NCI-H2171 (cell line): ENCODE measurements at regions not wholly inside any gene's neighbourhood (a gene's known extent, or its start where the extent isn't known, plus 50 kb on each side); places are given as distances from the start of the nearest gene placed in this dataset.
"Not testable (repeated sequence)": the region's sequence is repeated elsewhere in the genome, so short reads cannot be mapped to it uniquely, and the experiment has no call there.

Source experiments
- DNase-seq: peaks from one replicate; lab custom pipeline; 2025; lab: John Stamatoyannopoulos, UW

DNA sequence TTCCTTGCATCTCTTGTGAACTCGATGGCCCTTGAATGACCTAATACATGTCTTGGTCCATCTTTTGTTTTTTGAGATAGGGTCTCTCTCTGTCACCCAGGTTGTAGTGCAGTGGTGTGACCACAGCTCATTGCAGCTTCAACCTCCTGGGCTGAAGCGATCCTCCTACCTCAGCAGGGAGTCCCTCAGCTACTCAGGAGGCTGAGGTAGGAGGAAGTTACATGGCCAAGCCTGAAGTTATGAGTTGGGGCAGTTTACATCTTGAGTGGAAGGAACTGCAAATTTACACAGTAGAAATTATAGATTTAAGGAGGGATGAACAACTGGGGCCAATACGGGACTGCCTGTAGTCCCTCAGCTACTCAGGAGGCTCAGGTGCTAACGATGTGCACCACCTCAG is 97.2 kb upstream of the METTL14 start:
- DNase-seq = no peak

DNA sequence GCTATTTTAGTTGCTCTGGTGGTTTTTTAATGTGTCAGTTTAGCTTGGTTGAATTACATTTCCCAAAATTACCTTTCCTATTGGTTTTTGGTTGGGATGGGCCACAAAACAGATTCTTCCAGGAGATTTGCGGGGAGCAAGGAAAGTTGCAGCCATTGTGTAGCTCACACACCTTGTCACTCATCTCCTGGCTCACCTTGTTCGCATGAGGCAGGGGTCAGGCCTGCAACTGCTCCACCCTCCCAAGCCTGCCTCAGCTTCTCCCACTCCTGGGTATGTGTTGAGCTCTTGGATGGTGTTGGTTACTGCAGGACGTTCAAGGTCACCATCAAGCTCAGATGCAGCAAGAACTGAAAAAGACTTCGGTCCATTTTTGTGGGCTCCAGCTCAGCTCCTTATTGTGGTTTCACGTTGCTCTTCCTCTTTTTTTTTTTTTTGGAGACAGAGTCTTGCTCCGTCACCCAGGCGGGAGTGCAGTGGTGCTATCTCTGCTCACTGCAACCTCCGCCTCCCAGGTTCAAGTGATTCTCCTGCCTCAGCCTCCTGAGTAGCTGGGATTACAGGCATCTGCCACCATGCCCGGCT is 95.6 kb upstream of the METTL14 start:
- DNase-seq = no peak

DNA sequence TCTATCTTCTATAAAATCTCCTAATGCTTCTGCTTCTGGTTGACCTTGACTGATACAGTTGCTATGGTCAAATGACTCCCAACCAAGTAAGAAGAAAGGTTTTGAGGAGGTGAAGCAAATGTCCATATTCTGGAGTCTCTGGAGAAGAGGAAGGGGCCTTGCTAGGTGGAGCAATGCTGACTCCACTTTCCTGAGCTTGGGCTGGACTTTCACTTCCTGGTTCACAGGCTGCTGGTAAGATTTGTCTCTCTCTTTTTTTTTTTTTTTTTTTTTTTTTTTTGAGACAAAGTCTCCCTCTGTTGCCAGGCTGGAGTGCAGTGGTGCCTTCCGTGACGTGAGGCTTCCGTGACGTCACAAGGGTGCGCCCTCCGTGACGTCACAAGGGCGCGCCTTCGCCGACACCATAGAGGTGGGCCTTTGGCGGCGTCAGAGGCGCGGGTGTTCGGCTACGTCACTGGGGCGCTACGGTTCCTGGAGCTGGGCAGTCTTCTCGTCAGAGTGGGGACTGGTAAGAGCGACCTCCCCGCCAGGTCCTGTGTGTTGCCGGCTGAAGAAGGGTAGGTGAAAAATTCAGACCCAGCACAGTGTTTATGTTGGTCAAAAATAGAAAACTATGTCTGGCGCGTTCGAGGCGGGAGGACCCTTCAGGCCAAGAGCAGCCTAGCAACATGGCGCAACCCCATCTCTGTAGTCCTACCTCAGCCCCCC is 93.7 kb upstream of the METTL14 start:
- not testable (repeated sequence) for DNase-seq

DNA sequence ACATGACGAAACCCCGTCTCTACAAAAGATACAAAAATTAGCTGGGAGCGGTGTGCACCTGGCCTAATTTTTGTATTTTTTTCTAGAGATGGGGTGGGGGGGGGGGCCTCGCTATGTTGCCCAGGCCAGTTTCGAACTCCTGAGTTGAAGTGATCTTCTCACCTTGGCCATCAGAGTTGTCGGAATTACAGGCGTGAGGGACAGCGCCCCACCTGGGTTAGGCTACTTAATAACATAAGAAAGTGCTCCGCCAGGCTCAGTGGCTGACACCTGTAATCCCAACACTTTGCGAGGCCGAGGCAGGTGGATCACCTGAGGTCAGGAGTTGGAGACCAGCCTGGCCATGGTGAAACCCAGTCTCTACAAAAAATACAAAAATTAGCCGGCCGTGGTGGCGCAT is 92.9 kb upstream of the METTL14 start:
- DNase-seq = not testable (repeated sequence)

DNA sequence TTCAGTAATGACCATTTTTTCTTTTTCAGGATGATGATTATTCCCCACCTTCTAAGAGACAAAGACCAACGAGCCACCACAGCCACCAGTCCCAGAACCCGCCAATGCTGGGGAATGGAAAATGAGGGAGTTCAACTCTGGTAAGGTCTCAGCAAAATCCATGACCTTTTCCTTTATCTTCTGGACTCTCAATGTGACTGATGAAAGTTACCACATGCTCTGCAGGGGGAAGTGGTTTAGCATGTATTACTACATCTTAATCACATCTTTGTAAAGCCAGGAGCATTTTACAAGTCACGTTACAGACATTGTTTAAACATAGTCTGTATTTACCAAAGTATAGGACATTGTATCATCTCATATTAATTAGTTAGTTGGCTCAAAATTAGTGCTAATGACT is 89.3 kb upstream of the METTL14 start:
- DNase-seq = not testable (repeated sequence)

DNA sequence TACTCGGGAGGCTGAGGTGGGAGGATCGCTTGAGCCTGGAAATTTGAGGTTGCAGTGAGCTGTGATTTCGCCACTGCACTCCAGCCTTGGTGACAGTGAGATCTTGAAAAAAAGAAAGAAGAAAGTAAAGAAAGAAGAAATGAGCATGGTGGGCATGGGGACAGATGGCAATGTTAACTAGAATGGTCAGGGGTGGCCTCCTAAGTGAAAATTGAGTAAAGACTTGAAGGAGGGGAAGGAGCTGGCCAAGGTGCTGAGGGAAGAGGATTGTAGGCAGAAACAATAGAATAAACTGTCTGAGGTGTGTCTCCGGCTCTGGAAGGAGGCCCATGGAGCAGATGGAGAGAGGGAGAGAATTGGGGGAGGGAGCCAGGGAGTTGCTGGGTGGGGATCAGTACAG is 60.1 kb upstream of the METTL14 start:
- DNase-seq = not testable (repeated sequence)

DNA sequence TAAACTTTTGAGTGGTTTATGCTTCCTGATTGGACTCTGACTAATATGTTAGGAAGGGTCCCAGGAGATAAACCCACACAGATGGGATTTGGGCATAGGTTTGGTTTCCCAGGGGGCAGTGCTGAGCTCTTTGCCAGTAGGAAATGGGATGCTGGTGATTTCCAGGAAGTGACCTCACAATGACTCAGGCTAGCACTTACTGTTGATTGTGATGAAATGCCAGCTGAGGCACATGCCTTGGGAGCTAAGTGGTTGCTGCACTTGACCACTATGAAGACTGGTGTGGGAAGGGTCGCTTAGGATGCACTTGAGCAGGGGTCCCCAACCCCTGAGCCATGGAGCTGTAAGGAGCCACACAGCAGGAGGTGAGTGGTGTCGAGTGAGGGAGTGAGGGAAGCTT is 55.5 kb upstream of the METTL14 start:
- not testable (repeated sequence) for DNase-seq

DNA sequence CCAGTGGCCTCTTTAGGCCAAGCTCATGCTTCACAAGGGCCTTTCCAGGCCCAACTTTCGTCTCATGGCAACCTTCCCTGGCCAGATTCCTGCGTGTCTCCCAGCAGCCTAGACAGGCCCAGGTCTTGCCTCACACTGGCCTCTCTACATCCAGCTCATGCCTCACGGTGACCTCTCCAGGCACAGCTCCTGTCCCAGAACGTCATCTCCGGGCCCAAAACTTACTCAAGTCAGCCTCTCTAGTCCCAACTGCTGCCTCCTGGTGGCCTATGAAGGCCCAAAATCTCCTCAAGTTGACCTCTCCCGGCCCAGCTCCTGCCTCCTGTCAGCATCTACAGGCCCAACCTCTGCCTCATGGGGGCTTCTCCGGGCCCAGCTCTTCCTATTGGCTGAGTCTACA is 54.3 kb upstream of the METTL14 start:
- not testable (repeated sequence) for DNase-seq

DNA sequence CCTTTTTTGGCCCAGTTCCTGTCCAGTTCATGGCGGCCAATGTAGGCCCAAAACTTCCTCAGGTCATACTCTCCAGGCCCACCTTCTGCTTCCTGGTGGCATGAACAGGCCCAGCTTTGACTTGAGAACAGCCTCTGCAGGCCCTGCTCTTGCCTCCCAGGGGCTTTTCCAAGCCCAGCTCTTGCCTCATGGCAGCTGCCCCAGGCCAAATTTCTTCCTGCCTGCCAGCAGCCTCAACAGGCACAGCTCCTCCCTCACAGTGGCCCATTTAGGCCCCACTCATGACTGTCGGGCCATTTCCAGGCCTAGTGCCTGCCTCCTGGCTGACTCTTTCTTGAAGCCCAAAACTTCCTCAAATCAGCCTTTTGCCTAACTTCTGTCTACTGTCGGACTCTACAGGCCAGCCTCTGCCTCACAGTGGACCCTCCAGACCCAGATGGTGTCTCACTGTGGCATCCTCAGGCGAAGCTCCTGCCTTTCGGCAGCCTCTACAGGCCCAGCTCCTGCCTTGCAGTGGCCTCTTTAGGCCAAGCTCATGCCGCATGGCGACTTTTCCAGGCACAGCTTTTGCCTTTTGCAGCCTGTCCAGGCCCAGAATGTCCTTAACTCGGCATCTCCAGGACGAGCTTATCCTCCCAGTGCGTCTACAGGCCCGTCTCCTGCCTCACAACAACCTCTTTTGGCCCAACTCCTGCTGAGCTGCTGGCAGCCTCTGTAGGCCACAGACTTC is 53.7 kb upstream of the METTL14 start:
- DNase-seq = not testable (repeated sequence)

DNA sequence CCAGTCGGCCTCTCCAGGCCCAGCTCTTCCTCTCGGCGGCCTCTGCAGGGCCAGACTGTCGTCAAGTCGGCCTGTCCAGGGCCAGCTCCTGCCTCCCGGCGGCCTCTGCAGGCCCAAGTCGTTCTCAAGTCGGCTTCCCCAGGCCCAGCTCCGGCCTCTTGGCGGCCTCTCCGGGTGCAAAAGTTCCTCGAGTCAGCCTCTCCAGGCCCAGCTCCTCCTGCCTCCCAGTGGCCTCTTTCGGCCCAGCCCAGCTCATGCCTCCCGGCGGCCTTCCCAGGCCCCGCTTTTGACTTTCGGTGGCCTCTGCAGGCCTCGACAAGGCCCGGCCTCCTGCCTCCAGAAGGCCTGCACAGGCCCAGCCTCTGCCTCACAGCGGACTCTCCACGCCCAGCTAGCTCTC is 51.7 kb upstream of the METTL14 start:
- not testable (repeated sequence) for DNase-seq

DNA sequence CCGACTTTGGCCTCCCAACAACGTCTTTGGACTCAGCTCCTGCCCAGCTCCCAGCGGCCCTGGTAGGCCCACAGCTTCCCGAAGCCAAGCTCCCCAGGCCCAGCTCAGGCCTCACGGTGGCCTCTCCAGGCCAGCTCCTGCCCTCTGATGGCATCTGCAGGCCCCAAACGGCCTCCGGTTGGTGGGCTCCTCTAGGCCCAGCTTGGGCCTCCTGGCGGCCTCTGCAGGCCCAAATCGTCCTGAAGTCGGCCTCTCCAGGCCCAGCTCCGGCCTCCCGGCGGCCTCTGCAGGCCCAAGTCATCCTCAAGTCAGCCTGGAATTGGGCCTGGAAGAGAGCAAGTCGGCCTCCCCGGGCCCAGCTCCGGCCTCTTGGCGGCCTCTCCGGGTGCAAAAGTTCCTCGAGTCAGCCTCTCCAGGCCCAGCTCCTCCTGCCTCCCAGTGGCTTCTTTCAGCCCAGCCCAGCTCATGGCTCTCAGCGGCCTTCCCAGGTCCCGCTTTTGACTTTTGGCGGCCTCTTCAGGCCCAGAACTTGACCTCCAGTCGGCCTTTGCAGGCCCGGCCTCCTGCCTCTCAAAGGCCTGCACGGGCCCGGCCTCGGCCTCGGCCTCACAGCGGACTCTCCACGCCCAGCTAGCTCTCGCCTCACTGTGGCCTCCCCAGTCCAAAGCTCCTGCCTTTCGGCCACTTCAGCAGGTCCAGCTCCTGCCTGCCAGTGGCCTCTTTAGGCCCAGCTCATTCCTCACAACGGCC is 50.9 kb upstream of the METTL14 start:
- not testable (repeated sequence) for DNase-seq
